ENCODE measurements at regions not wholly inside any gene's neighbourhood (a gene's known extent, or its start where the extent isn't known, plus 50 kb on each side); places are given as distances from the start of the nearest gene placed in this dataset.

- TF ChIP-seq POLR2AphosphoS5 (IDR thresholded peaks at IDR 0.05; ENCODE audit: low read depth, low read length) (no peak), EZH2 (IDR thresholded peaks at IDR 0.05) (no peak), JUND (IDR thresholded peaks at IDR 0.05) (no peak), ZBTB33 (IDR thresholded peaks at IDR 0.05; ENCODE audit: extremely low read depth, insufficient replicate concordance, low read length) (no peak), CTCF (IDR thresholded peaks at IDR 0.05 in 2 of 3, conservative IDR thresholded peaks at IDR 0.05 in 1 of 3; ENCODE audit: borderline replicate concordance in 1 of 3, insufficient read depth in 1 of 3, low read depth in 2 of 3, low read length in 2 of 3) (no peak), EZH2phosphoT487 (IDR thresholded peaks at IDR 0.05; ENCODE audit: borderline replicate concordance) (no peak), POLR2A (IDR thresholded peaks at IDR 0.05; ENCODE audit: borderline replicate concordance, extremely low read depth, insufficient read depth, insufficient read length) (no peak), YY1 (IDR thresholded peaks at IDR 0.05; ENCODE audit: extremely low read depth, insufficient replicate concordance, low read depth, low read length) (no peak), RAD21 (IDR thresholded peaks at IDR 0.05; ENCODE audit: low read depth) (no peak), MAX (IDR thresholded peaks at IDR 0.05) (no peak)
Observed at GRCh38 chr1:108075055-108075454, 110.1 kb upstream of the VAV3 start.

Measured in HCT116 (cell line).